ENCODE measurements at regions not wholly inside any gene's neighbourhood (a gene's known extent, or its start where the extent isn't known, plus 50 kb on each side); places are given as distances from the start of the nearest gene placed in this dataset.

- no peak overlapping the region for H3K4me3 ChIP-seq (ENCODE audit: low read depth, low read length)
- TF ChIP-seq, protein P1, sequence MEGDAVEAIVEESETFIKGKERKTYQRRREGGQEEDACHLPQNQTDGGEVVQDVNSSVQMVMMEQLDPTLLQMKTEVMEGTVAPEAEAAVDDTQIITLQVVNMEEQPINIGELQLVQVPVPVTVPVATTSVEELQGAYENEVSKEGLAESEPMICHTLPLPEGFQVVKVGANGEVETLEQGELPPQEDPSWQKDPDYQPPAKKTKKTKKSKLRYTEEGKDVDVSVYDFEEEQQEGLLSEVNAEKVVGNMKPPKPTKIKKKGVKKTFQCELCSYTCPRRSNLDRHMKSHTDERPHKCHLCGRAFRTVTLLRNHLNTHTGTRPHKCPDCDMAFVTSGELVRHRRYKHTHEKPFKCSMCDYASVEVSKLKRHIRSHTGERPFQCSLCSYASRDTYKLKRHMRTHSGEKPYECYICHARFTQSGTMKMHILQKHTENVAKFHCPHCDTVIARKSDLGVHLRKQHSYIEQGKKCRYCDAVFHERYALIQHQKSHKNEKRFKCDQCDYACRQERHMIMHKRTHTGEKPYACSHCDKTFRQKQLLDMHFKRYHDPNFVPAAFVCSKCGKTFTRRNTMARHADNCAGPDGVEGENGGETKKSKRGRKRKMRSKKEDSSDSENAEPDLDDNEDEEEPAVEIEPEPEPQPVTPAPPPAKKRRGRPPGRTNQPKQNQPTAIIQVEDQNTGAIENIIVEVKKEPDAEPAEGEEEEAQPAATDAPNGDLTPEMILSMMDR (IDR thresholded peaks at IDR 0.05; ENCODE audit: low read depth, low read length), result no peak
These were observed 80.1 kb upstream of the ITGA1 start for GRCh38 chr5:52707616-52708015.

DNA sequence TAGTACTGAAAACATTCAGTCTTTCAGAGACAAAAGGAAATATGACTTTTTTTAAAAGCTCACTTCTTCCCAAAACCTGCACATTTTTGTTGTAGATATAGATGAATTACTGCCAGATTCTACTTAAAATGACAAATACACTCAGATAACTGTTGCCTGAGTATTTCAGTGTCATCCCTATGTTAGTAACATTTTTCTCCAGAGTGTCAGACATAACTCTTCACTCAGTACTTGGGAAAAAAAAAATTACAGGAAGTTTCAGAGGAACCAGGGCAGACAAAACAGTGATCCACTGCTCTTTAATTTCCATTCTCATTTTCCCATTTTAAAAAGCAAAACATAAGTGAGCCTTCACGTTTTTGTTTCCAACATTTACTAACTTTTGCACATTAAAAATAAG lies 79.3 kb upstream of the ITGA1 start:
- H3K4me3 ChIP-seq (ENCODE audit: low read depth, low read length), result no peak overlapping the region
- TF ChIP-seq, protein P1 (IDR thresholded peaks at IDR 0.05; ENCODE audit: low read depth, low read length), result no peak

GRCh38 chr5:52709167-52709925 lies 78.4 kb upstream of the ITGA1 start:
- no peak overlapping the region for H3K4me3 ChIP-seq (ENCODE audit: low read depth, low read length)
- TF ChIP-seq, protein P1 (IDR thresholded peaks at IDR 0.05; ENCODE audit: low read depth, low read length), result no peak

DNA sequence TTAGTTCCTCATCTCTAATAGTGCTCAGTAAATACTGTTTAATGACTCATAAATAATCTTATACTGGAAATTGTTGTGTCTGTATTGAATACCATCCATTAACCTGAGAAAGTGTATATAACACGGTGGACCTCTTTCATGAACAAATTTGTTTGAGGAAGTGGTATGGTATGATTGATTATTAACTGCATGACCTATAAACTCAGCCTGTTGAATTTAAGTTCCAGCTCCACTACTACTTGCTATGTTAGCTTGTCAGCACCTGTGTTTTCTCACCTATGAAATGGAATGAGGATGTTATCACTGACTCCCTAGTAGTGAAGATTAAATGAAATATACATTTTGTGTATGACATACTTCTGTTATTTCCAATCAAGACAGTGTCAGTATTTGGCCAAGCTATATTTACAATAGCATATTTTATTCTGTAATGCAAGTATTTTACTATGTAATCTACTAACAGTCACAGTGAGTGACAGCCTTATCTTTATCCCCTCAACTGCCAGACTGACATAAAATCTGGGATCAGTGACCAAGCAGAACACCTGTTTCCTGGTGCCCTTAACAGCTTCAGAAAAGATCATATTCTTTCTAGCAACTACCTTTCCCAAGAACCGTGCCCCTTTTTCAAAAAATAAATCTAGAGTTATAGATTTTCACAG lies 77.3 kb upstream of the ITGA1 start:
- no peak overlapping the region for H3K4me3 ChIP-seq (ENCODE audit: low read depth, low read length)
- TF ChIP-seq, protein P1 (IDR thresholded peaks at IDR 0.05; ENCODE audit: low read depth, low read length), result no peak

GRCh38 chr5:52710972-52711596 lies 76.6 kb upstream of the ITGA1 start:
- TF ChIP-seq, protein P1 (IDR thresholded peaks at IDR 0.05; ENCODE audit: low read depth, low read length), result no peak
- H3K4me3 ChIP-seq (ENCODE audit: low read depth, low read length), result no peak overlapping the region

- H3K4me3 ChIP-seq (ENCODE audit: low read depth, low read length), result no peak overlapping the region
- TF ChIP-seq, protein P1 (IDR thresholded peaks at IDR 0.05; ENCODE audit: low read depth, low read length), result no peak
These were observed 75.4 kb upstream of the ITGA1 start for GRCh38 chr5:52712354-52712753.

Measured in WI38 (cell line).